Spleen (tissue), 11 donors: ENCODE measurements at regions not wholly inside any gene's neighbourhood (a gene's known extent, or its start where the extent isn't known, plus 50 kb on each side); places are given as distances from the start of the nearest gene placed in this dataset.

Source experiments
- DNase-seq: peaks from one replicate; pipeline ENCODE4 v3.0.0-alpha.2; 2020
- H3K27ac ChIP-seq, 8 donors: fragments of 200-600 bp; sonication (generic) in 7 of 8; 1 replicate in 4 of 8; 2 replicates in 4 of 8; pipeline versions ENCODE4 v1.5.0 to v1.8.0; 2016 to 2021; ENCODE audit warnings: inconsistent platforms in 4 of 8, mild to moderate bottlenecking in 4 of 8, moderate library complexity in 1 of 8
- H3K27me3 ChIP-seq, 7 donors: fragments of 200-600 bp; sonication (generic) in 6 of 7; replicated peaks in 1 of 7; 1 replicate in 4 of 7; 2 replicates in 3 of 7; pipeline versions ENCODE4 v1.5.0 to v1.8.0; 2016 to 2021; ENCODE audit warnings: inconsistent platforms in 3 of 7, mild to moderate bottlenecking in 1 of 7
- H3K36me3 ChIP-seq, 6 donors: fragments of 200-600 bp; sonication (generic) in 5 of 6; 1 replicate in 4 of 6; 2 replicates in 2 of 6; pipeline versions ENCODE4 v1.5.0 to v1.8.0; 2016 to 2021; ENCODE audit warnings: inconsistent platforms in 2 of 6
- H3K4me1 ChIP-seq, 6 donors: fragments of 200-600 bp; sonication (generic) in 5 of 6; 1 replicate in 3 of 6; 2 replicates in 3 of 6; pipeline versions ENCODE4 v1.5.0 to v1.8.0; 2016 to 2021; ENCODE audit warnings: inconsistent platforms in 3 of 6
- H3K4me3 ChIP-seq, 8 donors: fragments of 200-600 bp; sonication (generic) in 7 of 8; 1 replicate in 4 of 8; 2 replicates in 4 of 8; pipeline versions ENCODE4 v1.5.0 to v1.8.0; 2016 to 2021; ENCODE audit warnings: inconsistent platforms in 4 of 8, mild to moderate bottlenecking in 4 of 8, moderate library complexity in 2 of 8
- H3K9me3 ChIP-seq, 8 donors: fragments of 200-600 bp; sonication (generic) in 7 of 8; 1 replicate in 4 of 8; 2 replicates in 4 of 8; pipeline versions ENCODE4 v1.5.0 to v1.8.0; 2016 to 2021; ENCODE audit warnings: inconsistent platforms in 4 of 8
- POLR2A ChIP-seq, 3 donors: fragments of 450-650 bp; IDR thresholded peaks; one replicate each; pipeline ENCODE4 v1.5.1; 2017; ENCODE audit warnings: antibody characterized with exemption in 3 of 3, mild to moderate bottlenecking in 1 of 3
- POLR2AphosphoS5 ChIP-seq, 3 donors: sonication (generic); formaldehyde crosslinking; IDR thresholded peaks; one replicate each; pipeline ENCODE4 v1.5.1; 2017; ENCODE audit warnings: antibody characterized with exemption in 3 of 3
- WGBS, 5 donors: extraction: QIAGEN DNeasy Blood & Tissue Kit in 3 of 5; methylation state at CpG; one replicate each; pipeline versions ENCODE4 v1.1.5 to v1.1.7; 2013 to 2018; 5-methylcytosine and 5-hydroxymethylcytosine counted together
- intact Hi-C: fragments of 100-400 bp; cut with DNase I; formaldehyde crosslinking; loops from one replicate; pipeline ENCODE4 v1.15.0; 2023; ENCODE audit warnings: low total_unique reads
- TF ChIP-seq, protein P1 (sequence below), 11 experiments: fragments of 200-600 bp in 7 of 11; fragments of 450-650 bp in 4 of 11; sonication (generic) in 4 of 11; IDR thresholded peaks in 8 of 11; conservative IDR thresholded peaks in 3 of 11; 1 replicate in 7 of 11; 2 replicates in 4 of 11; pipeline versions ENCODE4 v1.4.0 to v1.8.0; 2016 to 2021; ENCODE audit warnings: antibody characterized with exemption in 11 of 11, inconsistent platforms in 4 of 11, mild to moderate bottlenecking in 1 of 11
- donor health status: healthy with polysubstance abuse.
- donor health status: DM: no; HTN: no; CAD: no; lungs with moderate emphysema.
- donor health status: DM: no; HTN: no; CAD: no.
- donor health status: Bipolar disorder and iron deficiency.
- donor health status: healthy.
- donor health status: DM: no; HTN: no; CAD: no.
- donor health status: DM: yes; HTN: yes; CAD: no.

DNA sequence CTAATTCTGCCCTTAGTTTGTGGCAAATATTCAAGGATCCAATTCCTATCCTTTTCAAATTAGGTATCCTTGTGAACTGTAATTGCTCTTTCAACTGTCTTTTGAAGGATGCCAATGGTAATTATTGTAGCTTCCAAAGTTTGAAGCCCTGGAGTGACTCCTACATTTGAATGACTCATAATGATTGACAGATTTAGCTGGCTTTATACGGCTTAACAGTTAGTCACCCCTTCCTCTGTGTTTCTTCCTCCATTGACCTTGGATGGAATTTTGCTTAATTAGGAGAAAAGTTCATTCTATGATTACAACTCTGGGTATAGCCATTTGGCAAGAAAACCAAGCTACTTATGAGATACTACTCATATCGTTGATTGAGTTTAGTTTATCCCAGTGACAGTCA is 639.3 kb upstream of the KIRREL3 start:
- Histone ChIP-seq H3K9me3 (no peaks in the 10 kb centered on the region), H3K4me1 (no peaks in the 10 kb centered on the region), H3K27ac (no peak overlapping the region), H3K36me3 (no peaks in the 10 kb centered on the region), H3K27me3 (no peaks in the 10 kb centered on the region), H3K4me3 (no peak overlapping the region)
- 52 to 70% (median 63%) methylated on average over 2 of the region's 2 CpGs for WGBS, 5 donors
- intact Hi-C loops = no loop called here
- TF ChIP-seq, protein P1, sequence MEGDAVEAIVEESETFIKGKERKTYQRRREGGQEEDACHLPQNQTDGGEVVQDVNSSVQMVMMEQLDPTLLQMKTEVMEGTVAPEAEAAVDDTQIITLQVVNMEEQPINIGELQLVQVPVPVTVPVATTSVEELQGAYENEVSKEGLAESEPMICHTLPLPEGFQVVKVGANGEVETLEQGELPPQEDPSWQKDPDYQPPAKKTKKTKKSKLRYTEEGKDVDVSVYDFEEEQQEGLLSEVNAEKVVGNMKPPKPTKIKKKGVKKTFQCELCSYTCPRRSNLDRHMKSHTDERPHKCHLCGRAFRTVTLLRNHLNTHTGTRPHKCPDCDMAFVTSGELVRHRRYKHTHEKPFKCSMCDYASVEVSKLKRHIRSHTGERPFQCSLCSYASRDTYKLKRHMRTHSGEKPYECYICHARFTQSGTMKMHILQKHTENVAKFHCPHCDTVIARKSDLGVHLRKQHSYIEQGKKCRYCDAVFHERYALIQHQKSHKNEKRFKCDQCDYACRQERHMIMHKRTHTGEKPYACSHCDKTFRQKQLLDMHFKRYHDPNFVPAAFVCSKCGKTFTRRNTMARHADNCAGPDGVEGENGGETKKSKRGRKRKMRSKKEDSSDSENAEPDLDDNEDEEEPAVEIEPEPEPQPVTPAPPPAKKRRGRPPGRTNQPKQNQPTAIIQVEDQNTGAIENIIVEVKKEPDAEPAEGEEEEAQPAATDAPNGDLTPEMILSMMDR (IDR thresholded peaks at IDR 0.05 in 8 of 11, conservative IDR thresholded peaks at IDR 0.05 in 3 of 11) = no peak
- TF ChIP-seq POLR2A (IDR thresholded peaks at IDR 0.05) (no peak), POLR2AphosphoS5 (IDR thresholded peaks at IDR 0.05) (no peak)
- no peak for DNase-seq

DNA sequence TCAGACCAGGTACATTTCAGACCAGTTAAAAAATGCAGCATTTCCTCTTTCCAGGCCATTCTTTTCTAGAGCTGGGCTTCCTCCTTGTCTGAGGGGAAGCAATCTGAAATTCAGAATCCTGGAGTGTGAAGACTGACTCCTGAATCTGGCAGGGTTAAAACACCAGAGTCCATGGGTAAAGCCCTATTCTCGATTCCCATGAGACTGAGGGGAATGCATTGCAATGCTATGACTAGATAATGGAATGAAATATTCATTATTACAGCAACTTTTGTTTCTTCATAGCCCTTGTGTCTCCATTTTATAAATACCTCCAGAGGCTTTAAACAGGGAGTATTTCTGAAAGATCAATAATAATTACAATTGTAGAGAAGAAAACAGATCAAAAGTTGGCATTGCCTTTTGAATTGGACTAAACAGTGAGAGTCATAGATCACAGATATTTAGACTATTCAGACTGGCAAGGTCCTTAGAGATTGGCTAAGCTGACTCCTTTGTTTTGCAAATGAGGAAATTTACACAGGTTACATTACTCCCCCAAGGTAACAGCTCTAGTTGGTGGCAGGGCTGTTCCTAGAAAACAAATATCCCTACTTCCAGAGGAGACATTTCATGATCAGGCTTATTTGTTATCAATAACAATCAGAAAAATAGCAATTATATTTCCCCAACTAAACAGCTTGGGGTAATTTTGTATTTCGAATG is 632.6 kb upstream of the KIRREL3 start:
- 72 to 88% (median 74%) methylated on average over 2 of the region's 2 CpGs for WGBS, 5 donors
- intact Hi-C loops = no loop called here

DNA sequence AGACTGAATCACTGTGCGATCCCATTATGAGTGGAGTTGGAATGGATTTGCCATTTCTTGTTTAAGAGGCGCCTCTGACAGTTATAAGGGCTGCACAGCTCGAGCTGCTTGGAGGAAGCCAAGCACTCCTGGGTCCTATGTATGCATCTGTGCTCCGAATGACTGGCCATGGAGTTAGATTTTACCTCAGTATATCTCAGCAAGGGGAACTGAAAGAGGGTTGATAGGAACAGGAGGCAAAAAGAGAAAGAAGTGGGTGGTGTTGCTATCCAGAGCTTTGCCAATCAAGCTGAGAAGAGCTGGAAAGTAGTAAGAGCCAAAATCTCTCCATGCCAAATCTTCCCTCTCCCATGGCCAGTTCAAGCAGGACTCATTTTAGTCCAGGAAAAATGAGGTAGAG is 632.0 kb upstream of the KIRREL3 start:
- Histone ChIP-seq H3K36me3 (no peaks in the 10 kb centered on the region), H3K4me3 (no peak overlapping the region), H3K9me3 (no peaks in the 10 kb centered on the region), H3K27ac (no peak overlapping the region), H3K27me3 (no peaks in the 10 kb centered on the region), H3K4me1 (no peaks in the 10 kb centered on the region)
- 76 to 87% (median 80%) methylated on average over 4 of the region's 4 CpGs for WGBS, 5 donors
- DNase-seq = no peak
- no peak for TF ChIP-seq POLR2AphosphoS5 (IDR thresholded peaks at IDR 0.05)
- TF ChIP-seq, protein P1 (IDR thresholded peaks at IDR 0.05 in 8 of 11, conservative IDR thresholded peaks at IDR 0.05 in 3 of 11) = no peak
- intact Hi-C loops = no loop called here

More for the DNA sequence above, 632.6 kb upstream of the KIRREL3 start:
- no peak for DNase-seq
- H3K9me3 ChIP-seq = no peaks in the 10 kb centered on the region
- no peak overlapping the region for H3K27ac ChIP-seq
- TF ChIP-seq, protein P1 (IDR thresholded peaks at IDR 0.05 in 8 of 11, conservative IDR thresholded peaks at IDR 0.05 in 3 of 11) = no peak
- TF ChIP-seq POLR2AphosphoS5 (IDR thresholded peaks at IDR 0.05) = no peak
- TF ChIP-seq POLR2A (IDR thresholded peaks at IDR 0.05) = no peak
- H3K4me3 ChIP-seq = no peak overlapping the region
- H3K4me1 ChIP-seq = no peaks in the 10 kb centered on the region
- H3K36me3 ChIP-seq = no peaks in the 10 kb centered on the region
- H3K27me3 ChIP-seq = no peaks in the 10 kb centered on the region

DNA sequence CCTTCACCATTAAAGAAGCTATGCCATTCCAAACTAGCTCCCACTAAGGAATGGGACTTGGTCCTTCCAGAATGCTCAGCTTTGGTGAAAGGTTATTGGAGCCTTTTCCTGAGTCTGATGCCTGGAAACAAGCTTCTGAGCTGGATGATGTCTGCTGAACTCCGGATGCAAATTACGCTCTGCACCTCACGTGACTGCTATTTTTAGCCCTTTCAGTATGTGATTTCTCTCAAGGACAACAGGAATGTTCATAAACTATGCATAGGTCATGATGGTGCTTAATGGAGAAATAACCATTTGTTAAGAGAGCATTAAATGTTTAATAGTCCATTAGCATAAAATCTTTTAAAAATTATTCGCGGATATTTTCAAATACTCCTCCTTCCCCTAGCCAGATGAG is 631.4 kb upstream of the KIRREL3 start:
- Histone ChIP-seq H3K9me3 (no peaks in the 10 kb centered on the region), H3K4me1 (no peaks in the 10 kb centered on the region), H3K27me3 (no peaks in the 10 kb centered on the region), H3K27ac (no peak overlapping the region), H3K36me3 (no peaks in the 10 kb centered on the region), H3K4me3 (no peak overlapping the region)
- WGBS, 5 donors = 76 to 80% (median 78%) methylated on average over 5 of the region's 5 CpGs
- intact Hi-C loops = no loop called here
- no peak for DNase-seq
- TF ChIP-seq POLR2AphosphoS5 (IDR thresholded peaks at IDR 0.05) (no peak), POLR2A (IDR thresholded peaks at IDR 0.05) (no peak)
- TF ChIP-seq, protein P1 (IDR thresholded peaks at IDR 0.05 in 8 of 11, conservative IDR thresholded peaks at IDR 0.05 in 3 of 11) = no peak
